ENCODE measurements at regions not wholly inside any gene's neighbourhood (a gene's known extent, or its start where the extent isn't known, plus 50 kb on each side); places are given as distances from the start of the nearest gene placed in this dataset.

DNA sequence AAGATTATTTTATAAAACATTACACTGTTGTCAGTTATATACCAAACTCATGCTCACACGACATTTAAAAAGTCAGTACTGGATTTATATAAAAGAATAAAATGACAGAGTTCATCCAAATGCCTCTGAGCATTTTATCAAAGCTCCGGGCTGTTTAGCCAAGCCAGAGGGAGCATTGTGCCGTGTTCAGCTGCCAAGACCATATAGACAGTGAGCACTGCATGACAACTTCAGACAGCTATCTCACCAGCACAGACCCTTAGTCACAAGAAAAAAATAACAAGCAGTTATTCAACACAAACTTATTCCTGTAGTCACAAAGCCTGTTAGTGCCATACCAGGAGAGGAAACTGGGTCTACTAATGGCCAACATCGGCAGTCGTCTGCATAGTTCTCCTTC, 88.0 kb upstream of the PBX1 start:
- Mint-ChIP-seq H3K27me3 (ENCODE audit: low read depth) (no peaks in the 10 kb centered on the region), H3K9me3 (peaks cover 13% of the 10 kb centered on the region; the same call in 1 of the 2 replicates), H3K4me1 (no peaks in the 10 kb centered on the region), H3K27ac (no peak overlapping the region), H3K36me3 (no peaks in the 10 kb centered on the region), H3K4me3 (no peak overlapping the region)
- no peak for ATAC-seq
- ChIA-PET CTCF (no interaction called here), POLR2A (no interaction called here)
- no peak for TF ChIP-seq HMGA2 (CRISPR knock-in tag; IDR thresholded peaks at IDR 0.05)
- TF ChIP-seq CREM (CRISPR knock-in tag; IDR thresholded peaks at IDR 0.05): no peak
- TF ChIP-seq, protein P1, sequence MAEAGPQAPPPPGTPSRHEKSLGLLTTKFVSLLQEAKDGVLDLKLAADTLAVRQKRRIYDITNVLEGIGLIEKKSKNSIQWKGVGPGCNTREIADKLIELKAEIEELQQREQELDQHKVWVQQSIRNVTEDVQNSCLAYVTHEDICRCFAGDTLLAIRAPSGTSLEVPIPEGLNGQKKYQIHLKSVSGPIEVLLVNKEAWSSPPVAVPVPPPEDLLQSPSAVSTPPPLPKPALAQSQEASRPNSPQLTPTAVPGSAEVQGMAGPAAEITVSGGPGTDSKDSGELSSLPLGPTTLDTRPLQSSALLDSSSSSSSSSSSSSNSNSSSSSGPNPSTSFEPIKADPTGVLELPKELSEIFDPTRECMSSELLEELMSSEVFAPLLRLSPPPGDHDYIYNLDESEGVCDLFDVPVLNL (CRISPR knock-in tag; IDR thresholded peaks at IDR 0.05; ENCODE audit: borderline replicate concordance, low read depth): no peak
- no peak for TF ChIP-seq RELA (CRISPR knock-in tag; IDR thresholded peaks at IDR 0.05; ENCODE audit: borderline replicate concordance)
- TF ChIP-seq TEAD1 (CRISPR knock-in tag; IDR thresholded peaks at IDR 0.05): no peak
- no peak for TF ChIP-seq ZNF423 (CRISPR knock-in tag; IDR thresholded peaks at IDR 0.05)
- no peak for TF ChIP-seq PRDM15 (CRISPR knock-in tag; IDR thresholded peaks at IDR 0.05)
- no peak for TF ChIP-seq CBFB (CRISPR knock-in tag; IDR thresholded peaks at IDR 0.05; ENCODE audit: low read depth)
- no peak for TF ChIP-seq ZNF263 (CRISPR knock-in tag; IDR thresholded peaks at IDR 0.05; ENCODE audit: low read depth)
- no peak for TF ChIP-seq ZNF281 (CRISPR knock-in tag; IDR thresholded peaks at IDR 0.05)
- TF ChIP-seq, protein P2, sequence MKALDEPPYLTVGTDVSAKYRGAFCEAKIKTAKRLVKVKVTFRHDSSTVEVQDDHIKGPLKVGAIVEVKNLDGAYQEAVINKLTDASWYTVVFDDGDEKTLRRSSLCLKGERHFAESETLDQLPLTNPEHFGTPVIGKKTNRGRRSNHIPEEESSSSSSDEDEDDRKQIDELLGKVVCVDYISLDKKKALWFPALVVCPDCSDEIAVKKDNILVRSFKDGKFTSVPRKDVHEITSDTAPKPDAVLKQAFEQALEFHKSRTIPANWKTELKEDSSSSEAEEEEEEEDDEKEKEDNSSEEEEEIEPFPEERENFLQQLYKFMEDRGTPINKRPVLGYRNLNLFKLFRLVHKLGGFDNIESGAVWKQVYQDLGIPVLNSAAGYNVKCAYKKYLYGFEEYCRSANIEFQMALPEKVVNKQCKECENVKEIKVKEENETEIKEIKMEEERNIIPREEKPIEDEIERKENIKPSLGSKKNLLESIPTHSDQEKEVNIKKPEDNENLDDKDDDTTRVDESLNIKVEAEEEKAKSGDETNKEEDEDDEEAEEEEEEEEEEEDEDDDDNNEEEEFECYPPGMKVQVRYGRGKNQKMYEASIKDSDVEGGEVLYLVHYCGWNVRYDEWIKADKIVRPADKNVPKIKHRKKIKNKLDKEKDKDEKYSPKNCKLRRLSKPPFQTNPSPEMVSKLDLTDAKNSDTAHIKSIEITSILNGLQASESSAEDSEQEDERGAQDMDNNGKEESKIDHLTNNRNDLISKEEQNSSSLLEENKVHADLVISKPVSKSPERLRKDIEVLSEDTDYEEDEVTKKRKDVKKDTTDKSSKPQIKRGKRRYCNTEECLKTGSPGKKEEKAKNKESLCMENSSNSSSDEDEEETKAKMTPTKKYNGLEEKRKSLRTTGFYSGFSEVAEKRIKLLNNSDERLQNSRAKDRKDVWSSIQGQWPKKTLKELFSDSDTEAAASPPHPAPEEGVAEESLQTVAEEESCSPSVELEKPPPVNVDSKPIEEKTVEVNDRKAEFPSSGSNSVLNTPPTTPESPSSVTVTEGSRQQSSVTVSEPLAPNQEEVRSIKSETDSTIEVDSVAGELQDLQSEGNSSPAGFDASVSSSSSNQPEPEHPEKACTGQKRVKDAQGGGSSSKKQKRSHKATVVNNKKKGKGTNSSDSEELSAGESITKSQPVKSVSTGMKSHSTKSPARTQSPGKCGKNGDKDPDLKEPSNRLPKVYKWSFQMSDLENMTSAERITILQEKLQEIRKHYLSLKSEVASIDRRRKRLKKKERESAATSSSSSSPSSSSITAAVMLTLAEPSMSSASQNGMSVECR (CRISPR knock-in tag; IDR thresholded peaks at IDR 0.05; ENCODE audit: borderline replicate concordance): no peak
- TF ChIP-seq ZNF121 (CRISPR knock-in tag; IDR thresholded peaks at IDR 0.05): no peak
- TF ChIP-seq SMAD4 (CRISPR knock-in tag; IDR thresholded peaks at IDR 0.05): no peak
- TF ChIP-seq TP53 (CRISPR knock-in tag; IDR thresholded peaks at IDR 0.05): no peak
- TF ChIP-seq GTF2I (CRISPR knock-in tag; conservative IDR thresholded peaks at IDR 0.05): no peak
- DNase-seq (ENCODE audit: low spot score): no peak

DNA sequence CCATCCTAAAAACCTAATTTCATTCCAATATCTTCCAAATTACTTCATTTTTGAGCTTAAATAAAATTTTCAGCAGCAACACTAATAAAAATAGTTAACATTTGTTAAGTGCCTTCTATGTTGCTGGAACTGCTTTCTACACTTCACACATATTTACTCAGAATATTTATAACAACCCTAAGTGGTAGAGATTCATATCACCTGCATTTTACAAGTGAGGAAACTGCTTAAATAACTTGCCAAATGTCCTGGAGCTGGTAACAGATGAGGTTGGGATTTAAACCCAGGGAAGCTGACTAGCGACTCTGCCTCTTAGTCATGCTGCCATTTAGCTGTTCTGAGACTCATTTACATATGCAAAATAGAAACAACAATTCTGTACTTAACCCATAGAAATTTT, 86.1 kb upstream of the PBX1 start:
- no peak for ATAC-seq
- CTCF ChIA-PET: no interaction called here
- Mint-ChIP-seq H3K4me1 (peaks cover 11% of the 10 kb centered on the region), H3K9me3 (peaks cover 16% of the 10 kb centered on the region; the same call in 1 of the 2 replicates), H3K27ac (no peak overlapping the region), H3K36me3 (no peaks in the 10 kb centered on the region), H3K27me3 (ENCODE audit: low read depth) (no peaks in the 10 kb centered on the region), H3K4me3 (no peak overlapping the region)
- POLR2A ChIA-PET: no interaction called here
- TF ChIP-seq TCF7 (CRISPR knock-in tag; IDR thresholded peaks at IDR 0.05; ENCODE audit: low read depth) (no peak), E2F1 (CRISPR knock-in tag; IDR thresholded peaks at IDR 0.05) (no peak), ZNF423 (CRISPR knock-in tag; IDR thresholded peaks at IDR 0.05) (no peak), ZBTB21 (CRISPR knock-in tag; IDR thresholded peaks at IDR 0.05; ENCODE audit: borderline replicate concordance) (no peak), GTF2I (CRISPR knock-in tag; conservative IDR thresholded peaks at IDR 0.05) (no peak)
- TF ChIP-seq, protein P3, sequence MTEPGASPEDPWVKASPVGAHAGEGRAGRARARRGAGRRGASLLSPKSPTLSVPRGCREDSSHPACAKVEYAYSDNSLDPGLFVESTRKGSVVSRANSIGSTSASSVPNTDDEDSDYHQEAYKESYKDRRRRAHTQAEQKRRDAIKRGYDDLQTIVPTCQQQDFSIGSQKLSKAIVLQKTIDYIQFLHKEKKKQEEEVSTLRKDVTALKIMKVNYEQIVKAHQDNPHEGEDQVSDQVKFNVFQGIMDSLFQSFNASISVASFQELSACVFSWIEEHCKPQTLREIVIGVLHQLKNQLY (CRISPR knock-in tag; IDR thresholded peaks at IDR 0.05): no peak
- TF ChIP-seq, protein P4, sequence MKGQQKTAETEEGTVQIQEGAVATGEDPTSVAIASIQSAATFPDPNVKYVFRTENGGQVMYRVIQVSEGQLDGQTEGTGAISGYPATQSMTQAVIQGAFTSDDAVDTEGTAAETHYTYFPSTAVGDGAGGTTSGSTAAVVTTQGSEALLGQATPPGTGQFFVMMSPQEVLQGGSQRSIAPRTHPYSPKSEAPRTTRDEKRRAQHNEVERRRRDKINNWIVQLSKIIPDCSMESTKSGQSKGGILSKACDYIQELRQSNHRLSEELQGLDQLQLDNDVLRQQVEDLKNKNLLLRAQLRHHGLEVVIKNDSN (CRISPR knock-in tag; IDR thresholded peaks at IDR 0.05): no peak
- TF ChIP-seq, protein P5, sequence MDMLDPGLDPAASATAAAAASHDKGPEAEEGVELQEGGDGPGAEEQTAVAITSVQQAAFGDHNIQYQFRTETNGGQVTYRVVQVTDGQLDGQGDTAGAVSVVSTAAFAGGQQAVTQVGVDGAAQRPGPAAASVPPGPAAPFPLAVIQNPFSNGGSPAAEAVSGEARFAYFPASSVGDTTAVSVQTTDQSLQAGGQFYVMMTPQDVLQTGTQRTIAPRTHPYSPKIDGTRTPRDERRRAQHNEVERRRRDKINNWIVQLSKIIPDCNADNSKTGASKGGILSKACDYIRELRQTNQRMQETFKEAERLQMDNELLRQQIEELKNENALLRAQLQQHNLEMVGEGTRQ (CRISPR knock-in tag; IDR thresholded peaks at IDR 0.05): no peak
- DNase-seq (ENCODE audit: low spot score): no peak

Measured in WTC11 (cell line).